HG03175 (cell line): ENCODE measurements at regions not wholly inside any gene's neighbourhood (a gene's known extent, or its start where the extent isn't known, plus 50 kb on each side); places are given as distances from the start of the nearest gene placed in this dataset.
"Not testable (repeated sequence)": the region's sequence is repeated elsewhere in the genome, so short reads cannot be mapped to it uniquely, and the experiment has no call there.

ENCODE experiments used
- ATAC-seq: cut with Tn5 transposase; IDR thresholded peaks from one replicate; pipeline ENCODE4 v1.9.1; 2021; ENCODE audit warnings: mild to moderate bottlenecking, moderate library complexity; ENCODE audit not compliant: unreplicated experiment

- no peak for ATAC-seq
Observed at GRCh38 chr20:1845163-1845523, 50.1 kb upstream of the SIRPA start.

DNA sequence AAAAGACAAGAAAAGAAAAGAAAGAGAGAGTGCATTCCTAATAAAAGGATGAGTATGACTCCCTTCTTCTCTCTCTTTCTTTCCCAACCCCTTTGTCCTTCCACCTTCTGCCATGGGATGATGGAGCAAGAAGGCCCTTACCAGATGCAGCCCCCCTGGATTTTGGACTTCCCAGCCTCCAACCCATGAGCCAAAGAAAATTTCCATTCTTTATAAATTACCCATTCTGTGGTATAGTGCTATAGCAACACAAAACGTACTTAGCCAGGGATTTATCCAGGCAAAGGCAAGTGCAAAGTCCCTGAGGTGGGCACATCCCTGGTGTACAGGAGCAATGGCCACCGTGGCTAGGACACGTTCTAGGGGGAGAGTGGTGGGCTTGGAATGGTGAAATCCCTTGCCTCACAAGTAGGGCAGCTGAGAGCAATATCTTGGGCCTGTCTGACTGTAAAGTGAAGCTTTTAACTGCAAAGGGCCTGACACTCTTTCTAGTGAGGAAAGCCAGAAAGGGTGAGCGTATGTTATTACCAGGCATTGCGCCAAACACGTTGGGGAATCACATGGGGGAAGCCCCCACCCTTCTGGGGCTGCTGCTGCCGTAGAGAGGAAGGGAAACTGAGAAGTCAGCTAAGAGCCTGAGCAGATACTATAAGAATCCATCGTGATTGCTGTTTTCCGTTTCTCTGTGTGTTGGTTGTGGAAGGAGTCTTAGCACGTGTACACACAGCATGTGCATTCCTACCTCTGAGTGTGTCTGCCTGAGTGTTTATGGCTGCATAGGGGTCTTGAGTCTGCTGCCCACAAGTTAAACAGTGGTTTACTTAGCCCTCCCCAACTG, 50.7 kb upstream of the SIRPA start:
- ATAC-seq, result peak; percentile 89

GRCh38 chr20:1842281-1842680, 52.9 kb upstream of the SIRPA start:
- ATAC-seq, result no peak

DNA sequence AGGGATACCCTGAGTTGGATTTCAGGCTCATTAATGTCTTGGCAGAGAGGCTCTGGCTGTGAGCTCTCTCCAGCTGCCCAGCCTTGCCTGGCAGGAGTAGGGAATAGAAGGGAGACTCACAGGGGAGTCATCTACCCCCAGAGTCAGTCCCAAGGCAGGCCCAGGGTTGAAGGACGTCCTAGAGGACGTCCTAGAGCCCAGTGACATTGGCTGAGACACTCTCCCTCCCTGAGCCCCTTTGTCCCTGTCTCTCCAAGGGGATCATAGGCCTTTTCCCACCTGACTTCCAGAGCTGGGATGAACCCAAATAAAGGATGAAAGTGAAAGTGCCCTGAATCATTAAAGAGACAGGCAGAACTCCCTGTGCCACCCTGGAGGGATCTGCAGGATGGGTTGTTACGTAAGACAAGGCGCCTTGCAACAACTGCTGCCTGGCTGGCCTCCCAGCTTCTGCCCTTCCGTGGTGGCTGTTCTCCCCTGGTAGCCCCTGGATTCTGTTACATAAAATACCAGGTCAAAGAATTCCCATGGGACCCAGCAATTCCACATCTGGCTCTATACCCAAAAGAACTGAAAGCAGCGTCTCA, 53.6 kb upstream of the SIRPA start:
- no peak for ATAC-seq

- ATAC-seq, result no peak
Observed at GRCh38 chr20:1840817-1841553, 54.2 kb upstream of the SIRPA start.

DNA sequence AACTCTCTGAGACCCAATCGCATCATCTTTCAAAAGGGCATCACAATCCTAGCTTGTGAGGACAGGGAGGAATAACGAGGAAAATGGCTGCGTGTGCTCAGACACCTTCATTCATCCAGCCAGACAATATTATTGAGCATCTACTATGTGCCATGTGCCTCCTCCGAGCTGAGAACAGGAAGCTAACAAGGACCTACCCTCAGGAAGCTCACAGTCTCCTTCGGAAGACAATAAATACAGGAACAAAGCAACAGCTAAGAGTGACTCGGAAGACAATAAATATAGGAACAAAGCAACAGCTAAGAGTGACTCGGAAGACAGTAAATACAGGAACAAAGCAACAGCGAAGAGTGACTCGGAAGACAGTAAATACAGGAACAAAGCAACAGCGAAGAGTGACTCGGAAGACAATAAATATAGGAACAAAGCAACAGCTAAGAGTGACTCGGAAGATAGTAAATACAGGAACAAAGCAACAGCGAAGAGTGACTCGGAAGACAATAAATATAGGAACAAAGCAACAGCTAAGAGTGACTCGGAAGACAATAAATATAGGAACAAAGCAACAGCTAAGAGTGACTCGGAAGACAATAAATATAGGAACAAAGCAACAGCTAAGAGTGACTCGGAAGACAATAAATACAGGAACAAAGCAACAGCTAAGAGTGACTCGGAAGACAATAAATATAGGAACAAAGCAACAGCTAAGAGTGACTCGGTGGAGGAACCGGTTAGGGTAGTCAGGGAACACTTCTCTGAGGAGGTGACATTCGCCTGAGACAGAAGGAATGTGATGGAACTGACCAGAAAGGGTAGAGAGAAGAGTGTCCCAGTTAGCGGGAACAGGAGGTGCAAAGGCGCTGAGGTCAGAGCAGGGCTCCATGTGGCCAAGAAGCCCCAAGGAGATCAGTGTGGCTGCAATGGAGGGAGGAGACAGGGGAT, 55.6 kb upstream of the SIRPA start:
- not testable (repeated sequence) for ATAC-seq

DNA sequence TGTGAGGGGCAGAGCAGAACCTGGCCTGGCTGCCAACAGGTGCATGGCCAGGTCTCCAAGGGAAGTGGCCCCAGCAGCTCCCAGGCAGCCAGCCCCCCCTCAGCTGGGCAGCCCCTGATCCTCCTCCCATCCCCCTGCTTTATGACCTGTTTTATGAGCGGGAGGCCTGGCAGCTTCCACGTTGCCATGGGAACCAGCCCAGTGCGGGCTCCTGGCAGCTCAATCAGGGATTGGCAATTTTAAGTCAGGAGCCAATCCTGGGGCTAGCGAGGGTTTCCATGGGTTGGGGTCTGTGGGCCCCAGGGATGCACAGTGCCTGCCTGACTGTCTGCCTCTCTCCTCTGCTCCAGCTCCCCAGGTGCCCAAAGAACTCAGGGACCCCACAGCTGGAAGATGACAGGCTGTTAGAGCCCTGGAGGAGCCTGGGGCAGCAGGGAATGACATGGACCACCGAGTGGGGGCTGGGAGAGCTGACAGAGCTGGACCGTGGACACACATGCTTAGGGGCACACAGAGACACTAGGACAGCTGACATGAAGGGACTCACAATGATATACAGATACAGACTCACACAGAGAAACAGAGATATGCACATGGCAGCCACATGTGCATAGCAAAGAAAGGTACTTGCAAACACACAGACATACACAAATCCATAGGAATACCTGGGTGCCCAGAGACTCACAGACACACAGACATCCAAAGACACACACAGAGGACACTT, 56.5 kb upstream of the SIRPA start:
- ATAC-seq, result no peak

GRCh38 chr20:1835186-1836035, 59.8 kb upstream of the SIRPA start:
- no peak for ATAC-seq

DNA sequence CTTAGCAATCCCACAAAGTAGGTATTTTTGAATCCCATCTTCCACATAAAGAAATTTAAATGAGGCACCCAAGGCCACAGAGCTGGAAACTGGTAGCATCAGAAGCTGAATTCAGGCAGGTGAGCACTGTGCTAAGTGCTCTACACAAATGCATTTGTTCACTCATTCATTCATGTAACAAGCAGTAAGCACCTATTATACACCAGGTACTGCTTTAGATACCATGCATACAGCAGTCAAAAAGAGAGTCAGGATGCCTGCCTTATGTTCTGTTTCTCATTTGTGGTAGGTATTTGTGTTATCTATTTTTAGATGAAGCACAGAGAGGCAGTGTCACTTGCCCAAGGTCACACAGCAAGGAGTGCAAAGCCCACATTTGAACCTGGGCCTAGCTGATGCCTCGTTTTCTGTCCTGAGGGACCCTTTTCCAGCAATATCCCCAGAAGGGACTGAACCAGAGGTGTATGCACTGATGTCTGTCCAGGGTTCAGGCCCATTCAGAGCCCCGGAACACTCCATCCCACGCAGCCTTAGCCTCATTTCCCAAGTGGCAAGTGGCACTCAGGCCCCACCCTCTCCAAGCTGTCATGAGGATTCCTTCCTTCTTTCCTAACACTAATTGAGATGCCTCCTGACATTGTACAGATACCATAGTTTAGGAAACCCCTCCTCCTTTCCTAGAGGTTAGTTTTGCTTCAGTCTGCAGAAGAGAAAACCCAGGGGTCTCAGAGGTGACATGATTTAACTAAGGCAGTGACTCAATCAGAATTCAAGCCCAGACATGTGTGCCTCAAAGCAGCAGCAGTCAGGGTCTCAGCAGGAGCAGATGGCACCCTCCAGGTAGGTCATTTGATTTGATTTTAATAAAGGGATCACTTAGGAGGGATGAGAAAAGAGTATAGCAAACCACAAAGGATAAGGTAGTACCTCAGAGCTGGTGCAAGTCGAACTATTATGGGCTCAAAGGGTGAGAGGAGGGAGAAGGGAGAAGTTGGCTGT, 61.2 kb upstream of the SIRPA start:
- ATAC-seq, result no peak

GRCh38 chr20:1833216-1833615, 62.0 kb upstream of the SIRPA start:
- ATAC-seq, result no peak

GRCh38 chr20:1832634-1833033, 62.6 kb upstream of the SIRPA start:
- ATAC-seq, result no peak

GRCh38 chr20:1831606-1832005, 63.6 kb upstream of the SIRPA start:
- no peak for ATAC-seq

GRCh38 chr20:1831096-1831495, 64.1 kb upstream of the SIRPA start:
- no peak for ATAC-seq

- no peak for ATAC-seq
Observed at GRCh38 chr20:1830240-1830639, 65.0 kb upstream of the SIRPA start.

- no peak for ATAC-seq
Observed at GRCh38 chr20:1829531-1829930, 65.7 kb upstream of the SIRPA start.

GRCh38 chr20:1828786-1829131, 66.4 kb upstream of the SIRPA start:
- no peak for ATAC-seq

- ATAC-seq, result no peak
Observed at GRCh38 chr20:1827974-1828785, 67.0 kb upstream of the SIRPA start.
